Skin epidermis (tissue), 12 donors: ENCODE measurements at regions not wholly inside any gene's neighbourhood (a gene's known extent, or its start where the extent isn't known, plus 50 kb on each side); places are given as distances from the start of the nearest gene placed in this dataset.
"Not testable (repeated sequence)": the region's sequence is repeated elsewhere in the genome, so short reads cannot be mapped to it uniquely, and the experiment has no call there.

ENCODE experiments used
- H3K27ac ChIP-seq, 21 experiments: fragments of 200-600 bp; sonication (generic) in 11 of 21; one replicate each; pipeline ENCODE4 v1.5.0; 2020; ENCODE audit warnings: mild to moderate bottlenecking in 3 of 21, inconsistent platforms in 2 of 21, moderate library complexity in 2 of 21
- H3K4me3 ChIP-seq, 7 experiments: fragments of 200-600 bp; sonication (generic) in 2 of 7; one replicate each; pipeline ENCODE4 v1.5.0; 2020; ENCODE audit warnings: inconsistent platforms in 2 of 7, mild to moderate bottlenecking in 2 of 7, moderate library complexity in 1 of 7

DNA sequence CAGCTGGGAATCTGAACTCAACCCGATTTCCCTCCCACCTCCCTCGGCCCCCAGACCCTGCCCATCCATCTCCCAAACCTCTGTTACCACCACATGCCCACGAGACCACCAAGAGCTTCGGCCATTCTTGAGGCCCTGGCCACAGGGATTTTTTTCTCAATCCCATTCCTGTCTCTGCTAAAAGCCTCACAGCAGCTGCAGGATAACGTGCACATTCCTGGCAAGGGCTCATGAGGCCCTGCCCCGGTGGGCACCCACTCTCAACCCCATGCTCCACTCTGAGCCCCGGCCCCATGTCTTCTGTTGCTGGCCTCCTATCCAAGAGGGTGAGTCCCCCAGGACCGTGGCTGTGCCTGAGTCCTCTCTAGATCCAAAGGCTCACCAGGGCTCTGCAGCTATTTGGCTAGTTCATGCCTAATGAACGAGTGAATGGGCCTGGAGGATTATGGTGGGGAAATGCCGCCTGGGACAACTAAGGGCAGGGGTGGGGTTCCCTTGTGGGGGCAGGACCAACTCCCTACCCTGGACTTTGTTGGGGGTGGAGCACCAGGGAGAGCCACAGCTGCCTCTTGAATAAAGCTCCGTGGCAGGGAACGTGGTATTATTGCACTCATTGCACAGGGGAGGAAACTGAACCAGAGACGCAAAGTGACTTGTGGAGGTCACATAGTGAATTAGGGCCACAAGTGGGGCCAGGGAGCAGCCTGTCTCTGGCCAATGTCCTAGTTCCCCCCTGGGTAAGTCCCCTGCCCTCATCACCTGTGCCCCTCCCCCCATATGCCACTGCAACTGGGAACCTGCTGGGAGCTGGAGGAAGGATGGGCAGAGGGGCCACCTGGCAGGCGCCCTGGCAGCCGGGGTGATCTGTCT lies 113.8 kb upstream of the SMURF2 start:
- Histone ChIP-seq H3K4me3 (no peak overlapping the region), H3K27ac (peak overlapping the region in 12 of 21 experiments; percentile 7 to 93 (median 49))

DNA sequence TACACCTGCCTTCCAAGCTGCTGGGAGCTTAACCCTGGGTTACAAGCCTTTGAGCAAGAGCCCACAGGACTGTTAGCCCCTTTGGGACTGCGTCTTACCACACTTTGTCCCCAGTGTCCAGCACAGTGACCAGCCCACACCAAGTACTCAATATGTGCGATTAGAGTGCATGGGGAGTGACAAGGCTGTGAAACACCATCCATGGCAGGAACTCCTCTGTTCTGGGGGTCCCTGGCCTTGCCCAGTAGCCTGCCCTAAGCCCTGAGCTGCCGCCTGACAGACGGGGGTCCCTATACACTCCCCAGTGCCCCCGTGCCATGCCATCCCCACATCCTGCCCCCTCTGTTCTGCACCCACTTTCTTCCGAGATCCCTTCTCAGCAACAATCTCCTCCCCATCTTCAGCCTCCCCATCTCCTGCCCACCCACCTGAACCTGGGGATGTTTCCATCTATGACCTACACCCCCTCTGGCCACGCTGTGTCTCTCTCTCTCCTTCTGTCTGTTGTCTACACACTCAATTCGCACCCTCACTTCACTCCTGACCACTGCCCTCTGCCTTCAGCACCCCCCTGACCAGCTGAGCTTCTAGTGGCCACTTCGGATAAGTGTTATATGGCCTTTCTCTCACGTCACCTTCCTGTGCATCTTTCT lies 112.9 kb upstream of the SMURF2 start:
- H3K4me3 ChIP-seq, result no peak overlapping the region
- peak overlapping the region in 3 of 21 experiments; percentile 33 to 70 (median 36) for H3K27ac ChIP-seq

DNA sequence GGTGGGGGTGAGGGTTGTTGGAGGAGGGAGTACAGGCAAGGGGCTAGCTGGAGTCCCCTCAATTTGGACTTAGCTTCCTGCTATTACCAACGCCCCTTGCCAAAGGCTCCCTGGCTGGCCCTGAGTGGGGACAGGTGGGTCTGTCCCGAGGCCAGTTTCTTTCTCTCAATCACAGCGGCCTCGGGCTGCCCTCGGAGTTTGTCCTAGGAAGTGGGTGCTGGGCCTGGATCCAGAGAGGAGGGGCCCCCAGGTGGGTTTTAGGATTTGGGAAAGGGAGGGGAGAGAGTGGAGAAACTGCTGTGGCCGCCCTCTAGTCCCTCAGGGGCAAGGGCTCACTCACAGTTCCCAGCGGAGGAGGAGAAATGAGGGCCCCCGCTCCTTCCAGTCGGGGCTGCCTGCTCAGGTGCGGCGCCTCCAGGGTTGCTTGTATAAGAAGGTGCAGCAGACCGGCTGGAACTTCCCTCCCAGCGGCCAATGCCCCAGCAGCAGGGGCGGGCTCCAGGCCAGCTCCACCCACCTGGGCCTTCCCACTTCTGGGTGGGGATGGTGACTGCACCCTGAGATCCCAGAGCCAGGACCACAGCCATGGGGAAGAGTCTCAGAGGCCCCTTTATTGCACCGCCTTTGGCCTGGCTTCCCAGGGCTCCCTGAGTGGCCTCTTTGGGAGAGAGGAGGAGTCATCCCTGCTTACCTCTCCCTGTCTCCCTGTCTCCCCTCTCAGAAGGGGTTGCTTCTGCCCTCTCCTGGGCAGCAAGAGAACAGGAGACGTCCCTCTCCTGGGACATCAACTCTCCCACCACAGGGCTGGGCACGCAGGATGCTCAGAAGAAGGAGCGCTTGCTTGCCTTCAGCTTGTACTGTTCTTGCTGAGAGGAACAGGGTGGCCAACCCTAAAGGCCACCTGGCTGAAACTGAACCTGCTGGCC lies 112.0 kb upstream of the SMURF2 start:
- H3K27ac ChIP-seq, result peak overlapping the region in 11 of 21 experiments; percentile 27 to 70 (median 53)
- peak overlapping the region in 1 of 7 experiments; percentile 18 for H3K4me3 ChIP-seq

DNA sequence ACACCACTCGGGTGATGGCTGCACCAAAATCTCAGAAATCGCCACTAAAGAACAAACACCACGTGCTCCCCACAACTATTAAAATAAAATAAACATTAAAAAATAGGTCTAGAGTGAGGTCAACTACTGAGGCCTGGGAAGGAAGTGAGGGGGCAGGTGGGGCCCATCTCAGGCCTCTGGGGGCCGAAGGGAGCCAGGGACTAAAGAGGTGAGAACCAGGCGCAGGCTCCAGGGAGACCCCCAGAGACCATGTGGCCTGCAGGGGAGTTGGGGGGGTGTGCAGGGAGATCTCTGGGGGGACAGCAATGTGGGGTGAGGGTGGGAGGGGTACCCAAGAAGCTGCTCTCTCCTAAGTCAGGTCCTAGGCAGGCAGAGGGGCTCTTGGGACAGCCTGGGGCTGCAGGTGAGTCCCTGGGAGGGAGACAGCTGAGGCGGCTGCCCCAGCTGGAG lies 111.3 kb upstream of the SMURF2 start:
- peak overlapping the region in 11 of 21 experiments; percentile 27 to 70 (median 53) for H3K27ac ChIP-seq
- peak overlapping the region in 1 of 7 experiments; percentile 18 for H3K4me3 ChIP-seq

DNA sequence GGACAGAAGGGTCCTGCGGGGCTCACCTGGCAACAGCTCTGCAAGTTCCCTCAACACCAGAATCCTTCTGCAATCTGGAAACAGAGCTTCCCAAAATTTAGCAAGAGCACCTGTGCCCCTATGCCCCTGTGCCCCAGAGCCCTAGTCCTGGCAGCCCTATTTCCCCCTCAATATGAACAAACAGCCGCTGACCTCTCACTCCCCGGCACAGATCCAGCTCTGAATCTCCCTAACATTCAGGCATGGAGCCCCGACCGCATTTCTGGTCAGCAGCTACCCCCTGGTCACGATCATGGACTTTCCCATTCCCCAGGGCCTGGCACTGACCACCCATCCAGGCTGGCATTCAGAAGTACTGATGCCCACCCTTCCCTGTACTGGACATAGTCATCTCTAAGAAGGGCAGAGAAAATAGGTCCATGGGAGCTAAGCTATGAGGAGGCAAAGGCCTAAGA lies 110.8 kb upstream of the SMURF2 start:
- H3K27ac ChIP-seq, result peak overlapping the region in 1 of 21 experiments; percentile 55
- no peak overlapping the region for H3K4me3 ChIP-seq

DNA sequence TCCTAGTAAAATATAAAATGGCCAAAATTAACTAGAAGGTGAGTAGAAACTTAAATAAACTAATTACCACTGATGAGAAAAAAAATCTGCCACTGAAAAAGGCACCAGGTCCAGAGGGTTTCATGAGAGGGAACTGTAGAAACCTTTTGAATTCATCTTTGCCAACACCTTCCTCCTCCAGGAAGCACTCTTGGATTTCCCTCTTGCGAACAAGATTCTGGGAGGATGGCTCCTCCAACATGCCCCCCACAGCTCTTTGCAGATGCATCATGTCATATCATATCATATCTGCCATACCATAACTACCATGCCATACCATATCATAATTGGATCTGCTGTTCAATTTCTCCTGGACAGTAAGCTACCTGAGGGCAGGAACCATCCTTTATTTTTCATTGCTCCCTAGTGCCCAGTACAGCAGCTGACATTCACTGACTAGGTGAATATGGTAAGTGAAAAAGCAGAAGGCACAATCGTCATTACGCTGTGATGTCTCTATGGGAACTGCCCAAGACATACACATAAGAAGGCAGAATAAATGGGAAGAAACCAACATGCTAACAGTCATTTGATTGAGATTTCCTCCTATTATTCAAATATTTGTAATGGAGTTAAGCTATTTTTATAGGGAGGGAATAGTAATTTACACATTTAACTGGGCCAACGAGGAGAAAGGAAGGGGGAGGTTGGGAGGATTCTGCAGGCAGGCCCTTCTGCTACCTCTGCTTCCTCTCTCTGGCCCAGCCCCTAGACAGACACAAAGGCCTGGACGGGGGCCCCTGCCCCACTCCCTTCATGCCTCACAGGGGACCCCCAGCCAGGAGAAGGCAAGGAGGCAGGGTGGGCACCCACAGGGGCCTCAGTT lies 110.1 kb upstream of the SMURF2 start:
- H3K27ac ChIP-seq, result peak overlapping the region in 1 of 21 experiments; percentile 55
- no peak overlapping the region for H3K4me3 ChIP-seq

DNA sequence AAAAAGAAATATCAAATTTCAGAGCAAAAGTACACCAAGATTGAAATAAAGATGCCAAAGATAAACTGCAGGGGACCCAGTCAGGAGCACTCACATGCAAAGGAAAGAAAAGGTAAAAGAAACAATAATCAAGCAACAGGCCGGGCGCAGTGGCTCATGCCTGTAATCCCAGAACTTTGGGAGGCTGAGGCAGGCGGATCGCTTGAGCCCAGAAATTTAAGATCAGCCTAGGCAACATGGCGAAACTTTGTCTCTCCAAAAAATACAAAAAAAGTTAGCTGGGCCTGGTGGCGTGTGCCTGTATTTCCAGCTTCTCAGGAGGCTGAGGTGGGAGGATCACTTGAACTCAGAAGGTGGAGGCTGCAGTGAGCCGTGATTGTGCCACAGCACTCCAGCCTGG lies 107.6 kb upstream of the SMURF2 start:
- H3K27ac ChIP-seq, result no peak overlapping the region
- no peak overlapping the region for H3K4me3 ChIP-seq

DNA sequence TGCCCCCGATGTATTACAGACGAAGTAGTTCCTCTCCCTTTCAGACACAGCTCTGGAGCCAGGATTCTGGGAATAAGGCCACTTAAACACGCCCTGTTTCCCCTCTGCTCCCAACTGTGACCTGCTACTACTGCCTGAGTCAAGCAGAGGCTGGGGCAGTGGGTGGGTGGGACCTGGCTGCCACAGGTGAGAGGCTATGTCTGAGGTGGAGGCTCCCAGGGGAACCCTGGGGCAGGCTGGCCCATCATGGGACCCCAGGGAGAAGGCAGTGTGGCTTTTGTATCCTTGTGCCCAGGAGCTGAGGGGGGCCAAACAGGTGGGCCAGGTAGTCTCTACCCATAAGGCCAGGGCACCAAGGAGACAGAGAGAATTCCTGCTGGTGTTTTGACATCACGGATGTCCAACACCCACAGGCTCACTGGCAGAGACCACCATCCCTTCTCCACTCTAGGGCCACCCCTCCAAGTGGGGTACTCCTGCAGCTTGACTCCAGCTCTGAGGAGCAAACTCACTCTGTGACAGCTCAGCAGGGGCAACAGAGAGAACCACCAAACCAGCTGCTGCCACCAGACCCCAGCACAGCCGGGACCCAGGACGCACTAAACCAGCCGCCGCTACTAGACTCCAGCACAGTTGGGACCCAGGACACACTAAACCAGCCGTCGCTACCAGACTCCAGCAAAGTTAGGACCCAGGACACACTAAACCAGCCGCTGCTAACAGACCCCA lies 105.3 kb upstream of the SMURF2 start:
- H3K27ac ChIP-seq, result no peak overlapping the region
- no peak overlapping the region for H3K4me3 ChIP-seq

DNA sequence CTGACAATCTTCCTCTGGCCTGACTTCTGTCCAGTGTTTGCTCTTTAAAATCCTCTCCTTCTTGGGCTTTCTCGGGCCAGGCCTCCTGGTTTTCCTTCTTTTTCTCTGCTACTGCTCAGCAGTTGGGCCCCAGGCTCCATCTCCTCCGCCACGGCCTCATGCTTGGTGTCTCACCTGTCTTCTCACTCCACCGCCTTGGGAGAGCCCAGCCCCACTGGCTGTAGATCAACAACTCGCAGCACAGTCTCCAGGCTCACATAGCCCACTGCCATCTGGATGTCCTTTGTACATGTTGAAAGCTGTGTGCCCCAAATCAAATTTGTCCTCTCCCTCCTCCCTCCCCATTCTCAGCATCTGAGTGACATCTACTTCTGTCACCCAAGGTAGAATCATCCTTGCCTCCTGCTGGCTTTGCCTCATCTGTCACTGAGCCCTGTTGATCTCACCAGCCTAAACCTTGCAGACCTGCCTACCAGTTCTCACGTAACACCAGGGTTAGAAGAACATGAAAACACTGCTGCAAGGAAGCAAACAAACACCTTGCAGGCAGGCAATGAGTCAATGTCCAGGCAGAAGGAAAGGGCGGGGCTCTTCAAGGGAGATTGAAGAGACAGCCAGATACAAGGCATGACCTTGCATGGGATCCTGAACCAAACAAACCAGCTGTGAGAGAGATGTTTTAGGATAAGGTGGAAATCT lies 103.2 kb upstream of the SMURF2 start:
- no peak overlapping the region for H3K4me3 ChIP-seq
- peak overlapping the region in 1 of 21 experiments; percentile 12 for H3K27ac ChIP-seq

DNA sequence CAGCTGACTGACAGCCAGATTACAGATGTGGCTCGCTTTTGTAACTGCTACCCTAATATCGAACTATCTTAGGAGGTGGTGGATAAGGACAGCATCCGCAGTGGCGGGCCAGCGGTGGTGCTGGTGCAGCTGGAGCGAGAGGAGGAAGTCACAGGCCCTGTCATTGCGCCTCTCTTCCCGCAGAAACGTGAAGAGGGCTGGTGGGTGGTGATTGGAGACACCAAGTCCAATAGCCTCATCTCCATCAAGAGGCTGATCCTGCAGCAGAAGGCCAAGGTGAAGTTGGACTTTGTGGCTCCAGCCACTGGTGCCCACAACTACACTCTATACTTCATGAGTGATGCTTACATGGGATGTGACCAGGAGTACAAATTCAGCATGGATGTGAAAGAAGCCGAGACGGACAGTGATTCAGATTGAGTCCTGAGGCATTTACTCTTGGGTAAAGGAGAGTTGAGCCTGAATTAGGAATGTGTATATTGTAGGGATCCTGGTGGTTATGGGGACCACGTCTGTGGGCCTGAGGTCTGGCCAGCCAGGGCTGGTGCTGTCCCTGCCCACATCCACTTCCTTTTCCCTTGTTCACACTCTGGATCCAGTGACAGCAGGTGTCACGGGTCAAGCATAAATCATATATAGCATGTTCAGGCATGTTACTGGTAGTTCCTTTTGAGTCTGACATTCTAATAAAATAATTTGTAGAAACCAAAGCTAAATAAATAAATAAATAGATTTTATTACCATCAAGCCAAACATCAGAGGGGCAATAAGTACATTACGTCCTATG lies 89.0 kb upstream of the SMURF2 start:
- Histone ChIP-seq H3K27ac (no peak overlapping the region), H3K4me3 (no peak overlapping the region)

DNA sequence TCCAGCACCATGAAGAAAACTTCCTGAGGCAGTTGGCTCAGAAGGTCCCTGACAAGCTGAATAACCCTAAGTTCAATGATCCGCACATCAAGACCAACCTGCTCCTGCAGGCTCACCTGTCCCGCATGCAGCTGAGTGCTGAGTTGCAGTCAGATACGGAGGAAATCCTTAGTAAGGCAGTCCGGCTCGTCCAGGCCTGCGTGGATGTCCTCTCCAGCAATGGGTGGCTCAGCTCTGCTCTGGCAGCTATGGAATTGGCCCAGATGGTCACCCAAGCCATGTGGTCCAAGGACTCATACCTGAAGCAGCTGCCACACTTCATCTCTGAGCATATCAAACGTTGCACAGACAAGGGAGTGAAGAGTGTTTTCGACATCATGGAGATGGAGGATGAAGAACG lies 88.4 kb upstream of the SMURF2 start:
- no peak overlapping the region for H3K4me3 ChIP-seq
- H3K27ac ChIP-seq, result no peak overlapping the region

DNA sequence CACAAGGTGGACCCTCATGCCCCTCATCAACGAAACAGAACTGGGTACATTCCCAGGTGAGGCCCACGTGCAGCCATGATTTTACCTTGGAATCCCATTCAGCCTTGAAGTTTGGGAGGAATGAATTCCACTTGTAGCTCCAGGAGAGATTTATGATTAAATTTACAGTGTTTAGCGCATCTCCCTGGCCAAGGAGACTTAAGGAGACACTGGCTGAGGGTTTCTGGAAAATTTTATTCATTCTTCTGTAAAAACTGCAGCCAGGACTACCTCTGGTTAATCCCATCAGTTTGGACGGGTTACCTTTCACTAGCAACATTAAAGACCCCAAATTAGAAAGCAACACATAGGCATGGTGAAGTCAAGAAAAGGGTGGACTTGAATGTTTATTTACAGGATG lies 87.2 kb upstream of the SMURF2 start:
- H3K27ac ChIP-seq, result no peak overlapping the region
- H3K4me3 ChIP-seq, result no peak overlapping the region

DNA sequence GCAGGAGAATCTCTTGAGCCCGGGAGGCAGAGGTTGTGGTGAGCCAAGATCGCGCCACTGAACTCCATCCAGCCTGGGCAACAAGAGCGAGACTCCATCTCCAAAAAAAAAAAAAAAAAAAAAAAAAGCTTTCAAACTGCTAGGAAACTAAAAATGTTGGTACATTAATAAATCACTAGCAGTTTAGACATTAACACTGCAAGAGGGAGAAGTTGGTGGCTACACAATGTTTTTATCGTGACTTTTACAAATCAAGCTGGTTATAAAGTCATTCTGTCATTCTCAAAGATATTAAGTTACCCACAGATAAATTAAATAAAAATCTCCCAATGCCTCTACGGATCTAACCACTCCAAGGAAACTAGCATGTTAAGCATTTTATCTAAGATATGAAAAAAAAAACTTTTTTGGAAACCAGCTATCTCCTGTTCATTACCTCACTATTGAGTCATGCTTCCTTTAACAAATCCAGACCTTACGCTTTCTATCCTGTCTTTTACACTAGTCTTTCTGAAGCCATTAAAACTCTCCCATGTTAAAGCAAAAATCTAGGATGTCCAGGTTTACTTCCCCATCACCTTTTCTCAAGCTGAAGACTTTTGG lies 85.9 kb upstream of the SMURF2 start:
- Histone ChIP-seq H3K27ac (peak overlapping the region in 3 of 21 experiments; percentile 21 to 50 (median 28)), H3K4me3 (no peak overlapping the region)

DNA sequence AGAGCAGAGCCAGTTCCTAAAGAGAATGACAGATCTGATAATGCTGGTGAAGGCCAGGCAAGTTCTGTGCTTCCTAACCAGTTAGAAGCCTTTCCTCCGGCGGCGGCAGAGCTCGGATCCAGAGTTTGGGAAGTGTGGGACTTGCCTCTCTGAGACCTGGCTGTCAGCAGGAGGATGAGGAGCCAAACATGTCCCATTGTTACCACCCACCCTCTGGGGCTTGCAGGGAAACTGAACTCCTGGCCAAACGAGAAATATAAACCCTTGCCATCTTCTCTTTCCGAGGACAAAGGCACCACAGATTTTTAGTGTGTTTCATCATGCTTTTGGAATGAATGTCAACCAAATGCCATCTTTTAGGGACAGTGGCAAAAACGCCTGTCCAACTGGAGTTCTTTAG lies 80.2 kb upstream of the SMURF2 start:
- Histone ChIP-seq H3K27ac (peak overlapping the region in 15 of 21 experiments; percentile 7 to 84 (median 49)), H3K4me3 (no peak overlapping the region)

DNA sequence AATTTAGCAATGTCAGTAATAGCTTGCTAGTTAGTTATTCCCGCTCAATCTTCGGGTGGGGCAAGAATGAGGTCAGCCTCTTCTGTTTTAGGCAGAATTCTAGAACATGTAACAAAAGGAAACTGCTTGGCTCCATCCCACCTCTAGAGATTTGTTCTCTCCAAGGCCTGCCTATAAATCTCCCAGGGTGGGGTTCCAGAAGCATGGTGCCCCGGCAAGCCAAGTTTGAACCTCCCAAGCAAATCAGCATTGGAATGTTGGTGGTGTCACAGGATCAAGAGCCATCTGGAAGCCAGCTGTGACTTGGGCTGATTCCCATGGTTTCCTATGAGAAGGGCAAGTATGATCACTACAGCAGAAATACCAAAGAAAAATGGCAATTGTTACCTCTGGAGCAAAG lies 79.8 kb upstream of the SMURF2 start:
- H3K4me3 ChIP-seq, result not testable (repeated sequence)
- H3K27ac ChIP-seq, result peak overlapping the region in 17 of 21 experiments; percentile 7 to 84 (median 53)

DNA sequence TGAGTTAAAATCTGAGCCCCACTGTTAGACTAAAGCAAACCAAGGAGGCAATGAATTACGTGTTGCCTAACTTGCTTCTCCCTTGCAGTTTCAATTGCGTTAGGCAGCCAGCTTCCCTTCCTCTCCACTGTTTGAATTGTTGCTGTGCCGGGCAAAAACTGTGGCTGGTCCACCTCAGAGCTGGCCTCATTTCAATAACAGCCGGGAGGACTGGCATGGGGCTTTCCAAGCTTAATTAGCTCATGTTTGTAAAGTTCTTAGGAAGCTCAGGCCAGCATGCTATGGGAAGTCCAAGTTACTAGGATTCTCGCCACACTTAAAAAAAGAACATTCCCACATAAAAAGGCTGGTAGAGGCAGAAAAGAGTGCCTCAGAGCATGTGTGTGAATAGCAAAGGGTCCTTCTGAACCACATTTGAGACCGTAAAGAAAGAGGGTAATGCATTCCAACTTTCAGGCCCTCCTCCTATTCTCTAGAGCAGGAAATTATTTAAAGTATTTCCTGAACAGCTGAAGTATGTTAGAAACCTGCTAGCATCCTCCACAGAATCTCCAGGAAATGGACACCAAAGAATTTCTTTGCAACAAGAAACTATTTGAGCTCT lies 79.0 kb upstream of the SMURF2 start:
- peak overlapping the region in 18 of 21 experiments; percentile 7 to 84 (median 58) for H3K27ac ChIP-seq
- no peak overlapping the region for H3K4me3 ChIP-seq
